ENCODE measurements at regions not wholly inside any gene's neighbourhood (a gene's known extent, or its start where the extent isn't known, plus 50 kb on each side); places are given as distances from the start of the nearest gene placed in this dataset.
"Not testable (repeated sequence)": the region's sequence is repeated elsewhere in the genome, so short reads cannot be mapped to it uniquely, and the experiment has no call there.

DNA sequence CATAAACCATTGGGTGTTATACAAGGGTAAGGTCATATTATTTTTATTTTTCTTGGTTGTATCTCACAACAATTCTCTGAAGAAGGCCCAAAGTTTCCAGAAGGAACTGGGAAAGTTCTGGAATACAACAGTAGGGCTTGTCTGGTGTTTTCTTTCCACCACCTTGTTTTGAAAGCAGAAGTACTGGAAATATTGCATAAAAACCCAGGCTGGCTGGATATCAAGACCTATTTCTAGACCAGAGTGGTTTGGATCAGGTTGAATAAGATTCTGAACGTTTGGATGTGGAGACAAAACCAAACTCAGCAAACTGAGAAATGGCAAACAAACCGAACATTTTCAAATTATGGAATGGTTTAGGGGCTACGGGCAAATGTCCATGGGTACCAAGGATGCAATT is 182.6 kb upstream of the FZD8 start:
- Mint-ChIP-seq H3K4me1 (ENCODE audit: unreplicated experiment) (peaks cover 7% of the 10 kb centered on the region), H3K9me3 (peaks cover 6% of the 10 kb centered on the region), H3K27me3 (peaks cover 4% of the 10 kb centered on the region), H3K36me3 (no peaks in the 10 kb centered on the region), H3K4me3 (no peak overlapping the region), H3K27ac (no peak overlapping the region)
- DNase-seq (ENCODE audit: extremely low spot score, unreplicated experiment): no peak
- TF ChIP-seq, protein P1, sequence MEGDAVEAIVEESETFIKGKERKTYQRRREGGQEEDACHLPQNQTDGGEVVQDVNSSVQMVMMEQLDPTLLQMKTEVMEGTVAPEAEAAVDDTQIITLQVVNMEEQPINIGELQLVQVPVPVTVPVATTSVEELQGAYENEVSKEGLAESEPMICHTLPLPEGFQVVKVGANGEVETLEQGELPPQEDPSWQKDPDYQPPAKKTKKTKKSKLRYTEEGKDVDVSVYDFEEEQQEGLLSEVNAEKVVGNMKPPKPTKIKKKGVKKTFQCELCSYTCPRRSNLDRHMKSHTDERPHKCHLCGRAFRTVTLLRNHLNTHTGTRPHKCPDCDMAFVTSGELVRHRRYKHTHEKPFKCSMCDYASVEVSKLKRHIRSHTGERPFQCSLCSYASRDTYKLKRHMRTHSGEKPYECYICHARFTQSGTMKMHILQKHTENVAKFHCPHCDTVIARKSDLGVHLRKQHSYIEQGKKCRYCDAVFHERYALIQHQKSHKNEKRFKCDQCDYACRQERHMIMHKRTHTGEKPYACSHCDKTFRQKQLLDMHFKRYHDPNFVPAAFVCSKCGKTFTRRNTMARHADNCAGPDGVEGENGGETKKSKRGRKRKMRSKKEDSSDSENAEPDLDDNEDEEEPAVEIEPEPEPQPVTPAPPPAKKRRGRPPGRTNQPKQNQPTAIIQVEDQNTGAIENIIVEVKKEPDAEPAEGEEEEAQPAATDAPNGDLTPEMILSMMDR (conservative IDR thresholded peaks at IDR 0.05): no peak

DNA sequence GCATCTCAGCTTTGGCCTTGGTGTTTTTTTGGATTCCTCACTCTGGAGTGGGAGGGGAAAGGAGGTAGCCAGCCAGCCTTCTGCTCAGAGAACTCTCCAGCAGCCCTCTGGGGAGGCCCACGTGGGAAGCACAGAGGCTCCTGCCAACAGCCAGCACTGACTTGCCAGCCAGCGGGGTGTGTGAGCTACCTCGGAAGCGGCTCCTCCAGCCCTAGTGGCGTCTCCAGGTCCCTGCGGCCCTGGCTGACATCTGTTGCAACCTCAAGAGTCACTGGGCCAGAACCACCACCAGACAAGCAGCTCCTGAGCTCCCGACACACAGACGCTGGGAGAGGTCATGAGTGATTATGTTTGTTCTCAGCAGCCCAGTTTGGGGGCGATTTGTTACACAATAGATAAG is 180.2 kb upstream of the FZD8 start:
- Mint-ChIP-seq H3K27ac (no peak overlapping the region), H3K9me3 (peaks cover 6% of the 10 kb centered on the region), H3K4me3 (no peak overlapping the region), H3K4me1 (ENCODE audit: unreplicated experiment) (peaks cover 7% of the 10 kb centered on the region), H3K27me3 (no peaks in the 10 kb centered on the region), H3K36me3 (no peaks in the 10 kb centered on the region)
- TF ChIP-seq, protein P1 (conservative IDR thresholded peaks at IDR 0.05): peak; percentile 40
- DNase-seq (ENCODE audit: extremely low spot score, unreplicated experiment): no peak

DNA sequence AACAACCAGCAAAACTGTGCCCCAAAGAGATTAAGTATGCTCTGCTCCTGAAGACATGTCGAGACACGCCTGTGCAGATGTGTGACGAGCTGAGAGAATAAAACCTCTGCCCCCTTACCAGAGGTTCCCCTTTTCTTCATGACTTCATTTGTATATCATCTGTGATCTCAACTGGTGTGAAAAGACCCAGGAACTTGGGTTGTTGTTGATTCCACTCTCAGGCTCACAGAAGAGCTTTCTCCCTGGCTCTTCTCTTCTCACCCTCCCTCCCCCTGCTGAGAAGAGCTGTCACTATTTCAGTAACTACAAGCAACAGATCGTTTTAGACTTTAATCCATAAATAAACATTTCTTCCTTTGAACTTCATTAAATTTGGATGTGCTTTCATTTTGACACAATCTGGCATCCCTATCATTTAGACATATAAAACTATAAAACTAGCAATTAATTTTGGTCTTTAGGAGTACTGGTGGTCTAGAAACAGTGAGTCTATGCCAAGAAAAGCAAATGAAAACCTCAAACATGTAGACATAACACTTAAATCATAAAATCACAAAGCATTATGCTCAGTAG is 179.3 kb upstream of the FZD8 start:
- H3K27ac Mint-ChIP-seq: no peak overlapping the region
- no peaks in the 10 kb centered on the region for H3K36me3 Mint-ChIP-seq
- no peak for DNase-seq (ENCODE audit: extremely low spot score, unreplicated experiment)
- no peak overlapping the region for H3K4me3 Mint-ChIP-seq
- H3K27me3 Mint-ChIP-seq: no peaks in the 10 kb centered on the region
- TF ChIP-seq, protein P1 (conservative IDR thresholded peaks at IDR 0.05): no peak
- peaks cover 7% of the 10 kb centered on the region for H3K4me1 Mint-ChIP-seq (ENCODE audit: unreplicated experiment)
- H3K9me3 Mint-ChIP-seq: peaks cover 6% of the 10 kb centered on the region

DNA sequence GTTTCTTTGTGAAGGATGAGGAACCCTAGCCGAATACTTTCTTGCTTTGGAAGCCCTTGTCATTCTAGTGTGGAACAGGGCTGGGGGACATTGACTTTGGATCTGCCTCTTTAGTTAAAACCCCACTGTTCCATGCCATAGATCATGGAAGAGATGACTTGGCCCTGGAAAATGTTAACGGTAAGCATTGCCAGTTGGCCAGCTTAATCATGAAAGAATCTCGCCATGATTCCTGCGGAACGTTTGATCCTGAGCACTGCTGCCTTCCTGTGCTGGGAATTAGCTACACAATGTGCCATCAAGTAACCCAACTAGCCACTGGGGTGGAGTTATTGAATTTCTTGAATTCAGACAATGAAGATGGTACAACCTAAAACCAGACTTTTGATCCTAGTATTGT is 177.6 kb upstream of the FZD8 start:
- no peak for DNase-seq (ENCODE audit: extremely low spot score, unreplicated experiment)
- Mint-ChIP-seq H3K36me3 (no peaks in the 10 kb centered on the region), H3K27ac (no peak overlapping the region), H3K27me3 (no peaks in the 10 kb centered on the region), H3K9me3 (peaks cover 6% of the 10 kb centered on the region), H3K4me1 (ENCODE audit: unreplicated experiment) (peaks cover 7% of the 10 kb centered on the region), H3K4me3 (no peak overlapping the region)
- TF ChIP-seq, protein P1 (conservative IDR thresholded peaks at IDR 0.05): no peak

DNA sequence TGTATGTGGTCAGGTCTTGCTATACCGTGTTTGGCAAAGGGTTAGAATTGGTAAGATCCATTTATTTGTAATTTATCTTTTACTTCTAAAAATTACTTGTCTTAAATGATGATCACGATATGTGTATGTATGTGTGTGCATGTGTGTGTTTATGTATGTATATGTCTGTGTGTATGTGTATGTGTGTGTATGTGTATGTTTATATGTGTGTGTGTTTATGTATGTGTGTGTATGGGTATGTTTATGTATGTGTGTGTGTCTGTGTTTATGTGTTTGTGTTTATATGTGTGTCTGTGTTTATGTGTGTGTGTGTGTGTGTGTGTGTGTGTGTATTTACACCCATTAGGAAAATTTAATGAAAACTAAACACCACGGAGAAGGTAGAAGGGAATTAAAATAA is 176.9 kb upstream of the FZD8 start:
- H3K36me3 Mint-ChIP-seq: no peaks in the 10 kb centered on the region
- H3K4me3 Mint-ChIP-seq: no peak overlapping the region
- peaks cover 7% of the 10 kb centered on the region for H3K4me1 Mint-ChIP-seq (ENCODE audit: unreplicated experiment)
- no peak overlapping the region for H3K27ac Mint-ChIP-seq
- peaks cover 6% of the 10 kb centered on the region for H3K9me3 Mint-ChIP-seq
- H3K27me3 Mint-ChIP-seq: no peaks in the 10 kb centered on the region
- no peak for DNase-seq (ENCODE audit: extremely low spot score, unreplicated experiment)
- TF ChIP-seq, protein P1 (conservative IDR thresholded peaks at IDR 0.05): no peak

DNA sequence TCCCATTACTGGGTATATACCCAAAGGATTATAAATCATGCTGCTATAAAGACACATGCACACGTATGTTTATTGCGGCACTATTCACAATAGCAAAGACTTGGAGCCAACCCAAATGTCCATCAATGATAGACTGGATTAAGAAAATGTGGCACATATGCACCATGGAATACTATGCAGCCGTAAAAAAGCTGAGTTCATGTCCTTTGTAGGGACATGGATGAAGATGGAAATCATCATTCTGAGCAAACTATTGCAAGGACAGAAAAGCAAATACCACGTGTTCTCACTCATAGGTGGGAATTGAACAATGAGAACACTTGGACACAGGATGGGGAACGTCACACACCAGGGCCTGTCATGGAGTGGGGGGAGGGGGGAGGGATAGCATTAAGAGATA is 175.0 kb upstream of the FZD8 start:
- H3K27ac Mint-ChIP-seq; H3K27me3 Mint-ChIP-seq; H3K4me1 Mint-ChIP-seq (ENCODE audit: unreplicated experiment); H3K4me3 Mint-ChIP-seq; DNase-seq (ENCODE audit: extremely low spot score, unreplicated experiment); H3K9me3 Mint-ChIP-seq; H3K36me3 Mint-ChIP-seq: not testable (repeated sequence)

Measured in type B pancreatic cell (in vitro differentiated cells).